ENCODE measurements at regions not wholly inside any gene's neighbourhood (a gene's known extent, or its start where the extent isn't known, plus 50 kb on each side); places are given as distances from the start of the nearest gene placed in this dataset.

DNA sequence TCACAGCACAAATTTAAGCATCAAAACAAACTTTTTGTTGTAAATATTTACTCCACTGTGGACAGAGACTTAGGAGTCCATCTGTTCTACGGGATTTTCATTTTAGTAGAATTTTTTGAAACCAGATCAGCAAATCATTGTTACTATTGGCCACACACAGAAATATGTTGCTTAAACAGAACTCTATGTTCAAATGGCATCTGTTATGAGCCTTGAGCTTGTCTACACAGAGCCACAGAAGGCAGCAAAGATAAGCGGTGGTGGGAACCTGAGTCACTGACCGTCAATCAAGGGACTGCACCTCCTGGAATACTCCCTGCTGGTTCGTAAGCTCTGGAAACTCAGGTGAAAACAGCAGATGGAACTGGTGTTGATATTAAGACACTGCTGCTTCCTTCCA is 156.8 kb downstream of the TMEM200C start:
- no peak for DNase-seq (ENCODE audit: low read depth, low spot score)
- no peak overlapping the region for H3K27ac ChIP-seq
- no peak overlapping the region for H3K9ac ChIP-seq (ENCODE audit: insufficient read length)
- no peaks in the 10 kb centered on the region for H3K36me3 ChIP-seq (ENCODE audit: insufficient read depth, low read length)
- H3K4me3 ChIP-seq, result no peak overlapping the region
- TF ChIP-seq EZH2 (IDR thresholded peaks at IDR 0.05) (no peak), FOXP2 (optimal IDR thresholded peaks at IDR 0.05; ENCODE audit: control extremely low read depth, extremely low read length, insufficient read depth) (no peak), POLR2AphosphoS5 (IDR thresholded peaks at IDR 0.05; ENCODE audit: borderline replicate concordance, low read depth, low read length) (no peak)
- no peaks in the 10 kb centered on the region for H3K9me3 ChIP-seq (ENCODE audit: low read depth, low read length)

DNA sequence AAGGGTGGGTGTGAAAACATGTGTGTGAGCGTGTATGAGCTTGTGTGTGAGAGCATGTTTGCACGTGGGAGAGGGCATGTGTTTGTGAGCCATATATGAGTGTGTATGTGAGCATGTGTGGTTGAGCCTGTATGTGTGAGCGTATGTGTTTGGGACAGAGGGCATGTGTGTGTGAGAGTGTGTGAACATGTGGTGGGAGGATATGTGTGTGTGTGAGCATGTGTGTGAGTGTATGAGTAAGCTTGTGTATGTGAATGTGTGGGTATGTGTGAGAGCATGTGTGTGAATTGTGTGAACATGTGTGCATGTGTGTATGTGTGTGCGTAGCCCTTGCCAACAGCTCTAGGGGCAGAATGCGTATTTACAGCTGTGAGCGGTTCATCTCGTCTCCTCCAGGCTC is 163.0 kb downstream of the TMEM200C start:
- Histone ChIP-seq H3K9me3 (ENCODE audit: low read depth, low read length) (no peaks in the 10 kb centered on the region), H3K9ac (ENCODE audit: insufficient read length) (no peak overlapping the region), H3K4me3 (no peak overlapping the region), H3K27ac (no peak overlapping the region), H3K36me3 (ENCODE audit: insufficient read depth, low read length) (no peaks in the 10 kb centered on the region)
- no peak for DNase-seq (ENCODE audit: low read depth, low spot score)
- no peak for TF ChIP-seq EZH2 (IDR thresholded peaks at IDR 0.05)
- no peak for TF ChIP-seq FOXP2 (optimal IDR thresholded peaks at IDR 0.05; ENCODE audit: control extremely low read depth, extremely low read length, insufficient read depth)
- TF ChIP-seq POLR2AphosphoS5 (IDR thresholded peaks at IDR 0.05; ENCODE audit: borderline replicate concordance, low read depth, low read length), result no peak

DNA sequence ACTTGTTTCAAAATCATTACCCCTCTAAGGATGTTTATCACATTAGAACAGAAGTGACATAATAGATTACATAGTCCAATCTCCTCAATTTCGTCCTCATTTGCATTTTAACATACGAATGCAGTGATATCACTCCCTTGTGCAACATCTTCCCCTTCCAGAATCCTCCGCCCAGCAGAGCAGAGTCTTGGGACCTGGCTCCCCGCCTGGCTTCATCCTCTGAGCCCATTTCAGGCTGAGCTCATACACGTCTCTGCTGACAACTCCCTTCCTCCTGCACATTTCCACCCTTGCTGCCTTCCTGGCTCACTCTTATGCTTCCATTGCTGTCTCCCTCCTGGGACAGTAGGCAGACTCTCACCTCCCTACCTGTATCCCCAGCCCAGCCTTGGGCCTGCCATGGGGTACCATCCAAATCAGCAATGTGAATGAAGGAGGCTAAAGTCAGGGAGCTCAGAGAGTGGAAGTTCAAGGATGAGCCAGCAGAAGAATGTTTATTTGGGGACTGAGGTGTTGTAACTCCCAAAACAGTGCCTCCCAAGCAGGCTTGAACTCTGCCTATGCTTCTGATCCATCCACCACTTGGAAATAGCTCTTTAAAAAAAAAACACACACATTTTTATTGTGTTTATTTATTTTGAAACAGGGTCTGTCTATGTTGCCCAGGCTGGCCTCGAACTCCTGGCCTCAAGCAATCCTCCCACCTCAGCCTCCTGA is 165.2 kb downstream of the TMEM200C start:
- Histone ChIP-seq H3K9ac (ENCODE audit: insufficient read length) (no peak overlapping the region), H3K36me3 (ENCODE audit: insufficient read depth, low read length) (no peaks in the 10 kb centered on the region), H3K27ac (no peak overlapping the region), H3K9me3 (ENCODE audit: low read depth, low read length) (no peaks in the 10 kb centered on the region), H3K4me3 (no peak overlapping the region)
- TF ChIP-seq POLR2AphosphoS5 (IDR thresholded peaks at IDR 0.05; ENCODE audit: borderline replicate concordance, low read depth, low read length) (no peak), FOXP2 (optimal IDR thresholded peaks at IDR 0.05; ENCODE audit: control extremely low read depth, extremely low read length, insufficient read depth) (no peak), EZH2 (IDR thresholded peaks at IDR 0.05) (no peak)
- DNase-seq (ENCODE audit: low read depth, low spot score), result no peak

GRCh38 chr18:5728531-5728930 is 166.8 kb downstream of the TMEM200C start:
- no peaks in the 10 kb centered on the region for H3K36me3 ChIP-seq (ENCODE audit: insufficient read depth, low read length)
- no peak for DNase-seq (ENCODE audit: low read depth, low spot score)
- H3K4me3 ChIP-seq, result no peak overlapping the region
- no peak for TF ChIP-seq FOXP2 (optimal IDR thresholded peaks at IDR 0.05; ENCODE audit: control extremely low read depth, extremely low read length, insufficient read depth)
- TF ChIP-seq EZH2 (IDR thresholded peaks at IDR 0.05), result no peak
- TF ChIP-seq POLR2AphosphoS5 (IDR thresholded peaks at IDR 0.05; ENCODE audit: borderline replicate concordance, low read depth, low read length), result no peak
- no peaks in the 10 kb centered on the region for H3K9me3 ChIP-seq (ENCODE audit: low read depth, low read length)
- H3K9ac ChIP-seq (ENCODE audit: insufficient read length), result no peak overlapping the region
- no peak overlapping the region for H3K27ac ChIP-seq

- Histone ChIP-seq H3K27ac (no peak overlapping the region), H3K4me3 (no peak overlapping the region), H3K9ac (ENCODE audit: insufficient read length) (no peak overlapping the region), H3K36me3 (ENCODE audit: insufficient read depth, low read length) (no peaks in the 10 kb centered on the region), H3K9me3 (ENCODE audit: low read depth, low read length) (no peaks in the 10 kb centered on the region)
- no peak for DNase-seq (ENCODE audit: low read depth, low spot score)
- TF ChIP-seq EZH2 (IDR thresholded peaks at IDR 0.05) (no peak), POLR2AphosphoS5 (IDR thresholded peaks at IDR 0.05; ENCODE audit: borderline replicate concordance, low read depth, low read length) (no peak)
Measured at GRCh38 chr18:5726011-5726410, 169.3 kb downstream of the TMEM200C start.

- Histone ChIP-seq H3K9me3 (ENCODE audit: low read depth, low read length) (no peaks in the 10 kb centered on the region), H3K27ac (no peak overlapping the region), H3K9ac (ENCODE audit: insufficient read length) (no peak overlapping the region), H3K36me3 (ENCODE audit: insufficient read depth, low read length) (no peaks in the 10 kb centered on the region), H3K4me3 (no peak overlapping the region)
- no peak for DNase-seq (ENCODE audit: low read depth, low spot score)
- TF ChIP-seq POLR2AphosphoS5 (IDR thresholded peaks at IDR 0.05; ENCODE audit: borderline replicate concordance, low read depth, low read length) (no peak), FOXP2 (optimal IDR thresholded peaks at IDR 0.05; ENCODE audit: control extremely low read depth, extremely low read length, insufficient read depth) (no peak), EZH2 (IDR thresholded peaks at IDR 0.05) (no peak)
Measured at GRCh38 chr18:5721924-5722323, 173.4 kb downstream of the TMEM200C start.

DNA sequence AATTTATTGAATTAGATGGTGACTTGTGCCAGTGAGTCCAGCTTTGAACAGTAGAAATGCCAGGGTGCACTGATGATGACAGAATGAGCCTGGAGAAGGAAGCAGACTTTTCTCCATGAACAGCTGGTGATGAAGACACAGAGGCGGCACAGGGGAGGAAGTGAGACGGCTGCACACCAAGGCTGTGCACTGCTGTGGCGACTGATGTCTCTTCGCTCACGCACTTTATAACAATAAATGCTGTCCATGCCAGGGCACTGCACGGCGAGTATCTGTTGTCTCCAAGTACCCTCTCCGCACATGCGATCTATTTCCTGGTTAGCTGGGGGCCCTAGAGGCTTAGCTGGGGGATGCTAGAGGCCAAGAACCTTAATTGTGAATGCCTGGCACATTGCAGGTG is 175.2 kb downstream of the TMEM200C start:
- no peak for DNase-seq (ENCODE audit: low read depth, low spot score)
- Histone ChIP-seq H3K4me3 (no peak overlapping the region), H3K36me3 (ENCODE audit: insufficient read depth, low read length) (no peaks in the 10 kb centered on the region), H3K27ac (no peak overlapping the region), H3K9me3 (ENCODE audit: low read depth, low read length) (no peaks in the 10 kb centered on the region), H3K9ac (ENCODE audit: insufficient read length) (no peak overlapping the region)
- TF ChIP-seq EZH2 (IDR thresholded peaks at IDR 0.05) (no peak), POLR2AphosphoS5 (IDR thresholded peaks at IDR 0.05; ENCODE audit: borderline replicate concordance, low read depth, low read length) (no peak), FOXP2 (optimal IDR thresholded peaks at IDR 0.05; ENCODE audit: control extremely low read depth, extremely low read length, insufficient read depth) (no peak)

- H3K27ac ChIP-seq, result no peak overlapping the region
- no peaks in the 10 kb centered on the region for H3K9me3 ChIP-seq (ENCODE audit: low read depth, low read length)
- no peak overlapping the region for H3K4me3 ChIP-seq
- H3K9ac ChIP-seq (ENCODE audit: insufficient read length), result no peak overlapping the region
- no peaks in the 10 kb centered on the region for H3K36me3 ChIP-seq (ENCODE audit: insufficient read depth, low read length)
- no peak for DNase-seq (ENCODE audit: low read depth, low spot score)
- TF ChIP-seq FOXP2 (optimal IDR thresholded peaks at IDR 0.05; ENCODE audit: control extremely low read depth, extremely low read length, insufficient read depth) (no peak), EZH2 (IDR thresholded peaks at IDR 0.05) (no peak), POLR2AphosphoS5 (IDR thresholded peaks at IDR 0.05; ENCODE audit: borderline replicate concordance, low read depth, low read length) (no peak)
Measured at GRCh38 chr18:5717256-5717655, 173.5 kb upstream of the EPB41L3 start.

GRCh38 chr18:5710676-5711075 is 166.9 kb upstream of the EPB41L3 start:
- no peaks in the 10 kb centered on the region for H3K9me3 ChIP-seq (ENCODE audit: low read depth, low read length)
- no peaks in the 10 kb centered on the region for H3K36me3 ChIP-seq (ENCODE audit: insufficient read depth, low read length)
- H3K9ac ChIP-seq (ENCODE audit: insufficient read length), result no peak overlapping the region
- no peak for TF ChIP-seq FOXP2 (optimal IDR thresholded peaks at IDR 0.05; ENCODE audit: control extremely low read depth, extremely low read length, insufficient read depth)
- no peak for TF ChIP-seq POLR2AphosphoS5 (IDR thresholded peaks at IDR 0.05; ENCODE audit: borderline replicate concordance, low read depth, low read length)
- no peak for TF ChIP-seq EZH2 (IDR thresholded peaks at IDR 0.05)
- no peak overlapping the region for H3K27ac ChIP-seq
- no peak for DNase-seq (ENCODE audit: low read depth, low spot score)
- no peak overlapping the region for H3K4me3 ChIP-seq
